NCI-H446 treated with DMSO at 0.1 percent for 48 hours (cell line): ENCODE measurements at regions not wholly inside any gene's neighbourhood (a gene's known extent, or its start where the extent isn't known, plus 50 kb on each side); places are given as distances from the start of the nearest gene placed in this dataset.

Experiments
- DNase-seq: peaks from one replicate; lab custom pipeline; 2025; lab: John Stamatoyannopoulos, UW

DNA sequence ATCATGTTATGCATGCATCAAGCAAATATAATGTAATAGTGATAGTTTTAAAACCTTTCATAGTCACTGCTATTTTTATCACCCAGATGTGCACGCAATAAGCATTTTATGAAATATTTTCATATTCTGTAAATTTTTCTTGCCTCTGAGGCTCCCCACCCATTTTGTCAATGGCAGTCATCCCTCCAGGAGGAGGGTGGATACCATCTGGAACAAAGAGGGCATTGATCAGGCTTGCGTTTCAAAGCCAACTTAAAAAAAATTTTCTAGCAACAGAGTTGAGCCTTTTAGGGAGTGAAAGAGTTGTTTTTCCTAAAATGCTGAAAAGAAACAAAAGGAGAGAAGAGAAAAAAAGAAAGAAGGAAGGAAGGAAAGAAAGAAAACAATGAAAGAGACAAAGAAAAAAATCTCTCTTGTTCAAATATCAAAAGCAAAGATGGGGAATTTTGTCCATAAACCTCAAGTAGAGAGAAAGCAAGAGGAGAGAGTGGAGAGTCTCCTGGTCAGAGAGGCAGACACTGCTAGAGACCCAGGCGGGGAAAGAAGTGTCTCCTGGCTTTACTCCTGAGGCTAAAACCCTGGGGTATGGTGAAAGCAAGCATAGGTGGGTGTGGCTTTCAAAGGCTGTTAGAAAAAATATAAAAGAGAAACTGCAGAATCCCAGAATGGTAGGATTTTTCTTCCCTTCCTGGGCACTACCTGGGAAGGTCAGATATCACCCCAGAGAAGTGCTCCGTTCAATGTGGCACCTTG lies 63.6 kb upstream of the KLF12 start:
- DNase-seq = no peak

DNA sequence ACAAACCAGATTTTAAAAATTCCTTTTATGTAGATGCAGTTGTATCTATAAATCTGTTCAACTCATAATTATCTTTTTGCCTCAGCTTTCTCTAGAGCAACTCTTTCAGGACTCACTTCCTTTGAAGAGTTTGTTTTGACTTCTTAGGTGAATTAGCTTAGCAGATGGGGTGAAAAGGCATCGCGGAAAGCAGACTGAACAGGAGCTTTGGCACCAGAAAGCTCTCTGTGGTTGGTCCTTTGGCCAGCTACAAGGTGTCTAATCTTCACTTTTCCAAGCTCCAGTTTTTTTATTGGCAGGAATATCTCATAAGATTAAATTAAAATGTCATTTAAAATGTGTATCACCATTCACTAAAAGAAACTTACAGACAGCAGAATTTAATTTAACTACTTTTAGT lies 60.6 kb upstream of the KLF12 start:
- DNase-seq = no peak

DNA sequence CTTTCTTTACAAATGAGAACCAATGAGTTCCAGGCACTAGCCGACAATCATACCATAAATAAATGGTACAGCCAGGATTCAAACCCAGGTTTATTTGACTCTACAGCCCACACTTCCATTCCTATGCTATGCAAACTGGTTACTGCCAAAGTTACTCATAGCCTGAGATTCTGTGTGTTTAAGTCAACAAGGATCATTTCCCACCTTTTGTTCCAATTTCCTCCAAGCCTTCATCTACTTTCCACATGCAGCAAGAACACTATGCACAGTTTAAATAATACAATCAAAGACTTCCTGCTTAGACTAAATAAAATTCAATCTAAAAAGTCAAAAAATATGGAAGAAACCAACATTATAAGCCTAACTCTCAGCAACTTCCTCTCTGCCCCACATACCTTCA lies 59.2 kb upstream of the KLF12 start:
- no peak for DNase-seq

DNA sequence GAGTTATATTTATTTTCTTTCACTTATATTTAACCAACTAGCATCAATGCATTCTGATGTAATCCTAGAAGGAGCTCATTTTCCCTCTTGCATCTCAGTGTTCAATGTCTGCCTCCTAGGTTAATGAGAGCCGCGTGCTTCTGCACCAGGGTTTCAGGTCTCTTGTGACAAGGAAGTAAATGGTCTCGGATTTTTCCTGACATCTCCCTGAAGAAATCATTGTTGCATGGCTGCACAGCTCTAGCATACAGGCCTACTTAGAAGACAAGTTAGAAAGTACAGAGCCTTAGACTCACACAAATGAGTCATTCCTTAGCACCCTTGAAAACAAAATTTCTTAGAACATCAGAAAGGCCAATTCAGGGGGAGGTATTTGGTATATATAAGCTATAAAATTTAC lies 57.2 kb upstream of the KLF12 start:
- DNase-seq = no peak

DNA sequence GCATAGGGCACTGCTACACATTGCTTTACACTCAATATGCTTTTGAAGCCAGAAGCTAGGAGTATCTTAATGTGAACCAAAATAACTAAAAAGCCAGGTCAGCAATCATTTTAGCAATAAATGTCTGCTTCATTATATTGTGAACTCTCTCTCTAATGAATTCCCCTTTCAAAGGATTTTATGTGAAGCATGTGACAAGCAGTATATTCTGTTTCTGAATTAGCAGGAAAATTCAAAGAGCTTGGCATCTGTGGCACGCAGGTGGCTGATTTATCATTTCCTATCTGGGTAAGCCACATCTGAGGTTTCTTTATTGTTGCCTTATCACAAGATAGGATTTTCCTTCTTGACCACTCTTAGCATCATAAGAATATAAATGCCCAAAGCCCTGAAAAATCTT lies 56.8 kb upstream of the KLF12 start:
- DNase-seq = no peak

DNA sequence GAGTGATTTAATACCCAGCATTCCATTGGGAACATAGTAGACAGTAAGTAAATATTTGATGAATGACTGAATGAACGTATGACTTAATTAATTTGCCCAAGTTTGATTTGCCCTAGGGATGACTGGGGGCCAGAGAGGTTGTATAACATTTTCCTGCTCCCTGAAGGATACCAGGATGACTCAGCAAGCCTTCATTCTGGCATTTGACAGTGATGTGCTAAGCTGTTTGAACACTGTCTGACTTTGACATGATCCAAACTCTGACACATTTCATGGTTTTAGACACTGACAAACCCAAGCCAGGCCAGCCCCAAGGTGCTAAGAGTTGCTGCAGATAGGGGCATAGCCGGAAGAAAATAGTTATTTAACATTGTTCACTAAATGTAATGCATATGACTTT lies 53.4 kb upstream of the KLF12 start:
- DNase-seq = no peak

DNA sequence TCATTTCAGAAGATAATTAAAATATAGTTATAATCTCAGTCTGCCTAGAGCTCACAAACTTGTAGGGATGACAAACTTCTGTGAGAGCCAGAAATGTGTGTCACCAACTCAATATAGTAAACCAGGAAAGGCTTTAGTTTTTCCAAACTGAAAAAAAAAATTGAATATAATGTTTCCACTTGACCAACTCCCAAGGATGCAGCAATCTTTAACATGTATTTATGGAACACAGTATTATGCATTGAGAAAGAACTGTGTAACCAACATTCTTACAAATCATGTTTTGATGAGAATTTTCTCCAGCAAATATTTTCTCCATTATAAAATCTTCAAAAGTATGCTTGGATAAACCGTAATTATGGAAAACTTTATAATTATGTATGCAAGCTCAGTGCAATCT lies 50.1 kb upstream of the KLF12 start:
- no peak for DNase-seq
